ENCODE measurements at regions not wholly inside any gene's neighbourhood (a gene's known extent, or its start where the extent isn't known, plus 50 kb on each side); places are given as distances from the start of the nearest gene placed in this dataset.
"Not testable (repeated sequence)": the region's sequence is repeated elsewhere in the genome, so short reads cannot be mapped to it uniquely, and the experiment has no call there.

DNA sequence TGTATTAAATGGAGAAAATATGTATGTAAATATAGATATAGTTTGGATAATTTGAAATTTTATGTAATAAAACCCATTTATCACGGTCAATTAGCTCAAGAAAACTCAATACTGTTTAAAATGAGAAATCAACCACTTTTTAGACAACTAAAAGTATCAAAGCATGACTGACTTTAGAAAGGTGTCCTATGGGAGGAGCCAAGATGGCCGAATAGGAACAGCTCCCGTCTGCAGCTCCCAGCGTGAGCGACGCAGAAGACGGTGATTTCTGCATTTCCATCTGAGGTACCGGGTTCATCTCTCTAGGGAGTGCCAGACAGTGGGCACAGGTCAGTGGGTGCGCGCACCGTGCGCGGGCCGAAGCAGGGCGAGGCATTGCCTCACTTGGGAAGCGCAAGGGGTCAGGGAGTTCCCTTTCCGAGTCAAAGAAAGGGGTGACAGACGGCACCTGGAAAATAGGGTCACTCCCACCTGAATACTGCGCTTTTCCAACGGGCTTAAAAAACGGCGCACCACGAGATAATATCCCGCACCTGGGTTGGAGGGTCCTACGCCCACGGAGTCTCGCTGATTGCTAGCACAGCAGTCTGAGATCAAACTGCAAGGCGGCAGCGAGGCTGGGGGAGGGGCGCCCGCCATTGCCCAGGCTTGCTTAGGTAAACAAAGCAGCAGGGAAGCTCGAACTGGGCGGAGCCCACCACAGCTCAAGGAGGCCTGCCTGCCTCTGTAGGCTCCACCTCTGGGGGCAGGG, 182.8 kb upstream of the NECTIN3 start:
- not testable (repeated sequence) for DNase-seq (ENCODE audit: low read depth in 4 of 4, low spot score in 3 of 4)

DNA sequence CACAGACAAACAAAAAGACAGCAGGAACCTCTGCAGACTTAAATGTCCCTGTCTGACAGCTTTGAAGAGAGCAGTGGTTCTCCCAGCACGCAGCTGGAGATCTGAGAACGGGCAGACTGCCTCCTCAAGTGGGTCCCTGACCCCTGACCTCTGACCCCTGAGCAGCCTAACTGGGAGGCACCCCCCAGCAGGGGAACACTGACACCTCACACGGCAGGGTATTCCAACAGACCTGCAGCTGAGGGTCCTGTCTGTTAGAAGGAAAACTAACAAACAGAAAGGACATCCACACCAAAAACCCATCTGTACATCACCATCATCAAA, 182.3 kb upstream of the NECTIN3 start:
- not testable (repeated sequence) for DNase-seq (ENCODE audit: low read depth in 4 of 4, low spot score in 3 of 4)

DNA sequence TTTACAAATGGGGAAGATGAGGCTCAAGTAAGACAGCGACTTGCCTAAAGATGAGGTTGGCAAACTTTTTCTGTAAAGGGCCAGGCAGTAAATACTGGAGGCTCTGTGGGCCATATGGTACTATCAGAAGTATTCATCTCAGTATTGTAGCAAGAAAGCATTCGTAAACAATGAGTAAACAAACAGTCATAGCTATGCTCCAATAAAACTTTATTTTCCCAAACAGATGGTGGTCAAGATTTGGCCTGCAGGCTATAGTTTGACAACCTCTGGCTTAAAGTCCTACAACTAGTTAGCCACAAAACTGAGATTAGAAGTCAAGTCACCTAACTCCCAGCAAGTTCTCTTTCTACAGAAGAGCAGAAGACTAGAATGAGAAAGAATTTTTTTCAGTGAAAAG, 177.0 kb upstream of the NECTIN3 start:
- no peak for DNase-seq (ENCODE audit: low read depth in 4 of 4, low spot score in 3 of 4)

- DNase-seq (ENCODE audit: low read depth in 4 of 4, low spot score in 3 of 4), result no peak
Observed at GRCh38 chr3:110895054-110895453, 176.6 kb upstream of the NECTIN3 start.

DNA sequence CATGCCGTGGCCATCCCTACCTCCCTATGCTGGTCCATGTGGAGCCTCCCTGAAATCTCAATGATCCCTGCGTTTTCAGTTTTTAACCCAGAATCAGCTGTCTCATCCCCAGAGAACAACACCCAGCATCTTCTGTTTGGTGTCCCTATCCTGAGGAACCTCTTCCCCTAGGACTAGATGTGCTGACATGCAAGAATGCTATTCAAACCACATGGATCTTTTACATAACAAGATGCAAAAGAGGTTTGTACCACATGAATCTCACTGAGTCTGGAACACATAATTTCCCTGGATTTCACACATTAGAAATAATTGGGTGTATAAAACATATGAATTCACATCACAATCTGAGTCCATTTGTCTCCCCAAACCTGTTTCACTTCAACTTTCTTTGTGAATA, 174.6 kb upstream of the NECTIN3 start:
- no peak for DNase-seq (ENCODE audit: low read depth in 4 of 4, low spot score in 3 of 4)

DNA sequence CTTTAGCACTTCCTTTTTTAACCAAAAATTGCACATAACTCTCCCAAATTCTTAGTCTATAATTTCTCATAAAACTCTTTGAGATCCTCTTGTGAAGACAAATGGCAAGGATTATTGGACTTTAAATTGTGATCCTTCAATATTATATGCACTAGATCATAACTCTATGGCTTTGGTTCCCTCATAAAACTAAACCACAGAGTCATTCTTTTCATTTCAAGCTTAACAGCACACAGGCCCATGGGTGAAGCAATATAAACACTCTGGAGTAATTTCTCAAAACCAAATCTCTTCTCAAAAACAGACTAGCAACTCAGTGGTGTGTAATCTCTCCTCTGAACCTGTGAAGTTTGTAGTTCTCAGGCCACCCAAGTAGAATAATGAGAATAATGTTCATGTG, 171.0 kb upstream of the NECTIN3 start:
- DNase-seq (ENCODE audit: low read depth in 4 of 4, low spot score in 3 of 4), result no peak

DNA sequence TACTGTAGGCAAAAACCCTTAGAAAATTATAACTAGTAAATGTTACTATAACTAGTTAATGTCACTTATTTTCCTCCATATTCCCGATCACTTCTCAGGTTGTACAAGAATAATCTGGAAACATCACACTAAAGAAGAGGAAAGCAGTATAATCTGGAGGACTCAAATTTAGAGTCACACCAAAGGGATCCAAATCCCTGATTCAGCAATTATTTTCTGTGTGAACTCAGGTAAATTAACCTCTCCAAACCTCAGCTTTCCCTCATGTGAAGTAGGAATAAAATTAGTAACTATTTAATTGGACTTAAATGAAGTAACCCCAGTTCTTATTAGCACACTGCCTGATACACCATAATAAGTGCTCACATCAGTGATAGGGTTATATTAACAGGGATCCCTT, 170.1 kb upstream of the NECTIN3 start:
- DNase-seq (ENCODE audit: low read depth in 4 of 4, low spot score in 3 of 4), result no peak

DNA sequence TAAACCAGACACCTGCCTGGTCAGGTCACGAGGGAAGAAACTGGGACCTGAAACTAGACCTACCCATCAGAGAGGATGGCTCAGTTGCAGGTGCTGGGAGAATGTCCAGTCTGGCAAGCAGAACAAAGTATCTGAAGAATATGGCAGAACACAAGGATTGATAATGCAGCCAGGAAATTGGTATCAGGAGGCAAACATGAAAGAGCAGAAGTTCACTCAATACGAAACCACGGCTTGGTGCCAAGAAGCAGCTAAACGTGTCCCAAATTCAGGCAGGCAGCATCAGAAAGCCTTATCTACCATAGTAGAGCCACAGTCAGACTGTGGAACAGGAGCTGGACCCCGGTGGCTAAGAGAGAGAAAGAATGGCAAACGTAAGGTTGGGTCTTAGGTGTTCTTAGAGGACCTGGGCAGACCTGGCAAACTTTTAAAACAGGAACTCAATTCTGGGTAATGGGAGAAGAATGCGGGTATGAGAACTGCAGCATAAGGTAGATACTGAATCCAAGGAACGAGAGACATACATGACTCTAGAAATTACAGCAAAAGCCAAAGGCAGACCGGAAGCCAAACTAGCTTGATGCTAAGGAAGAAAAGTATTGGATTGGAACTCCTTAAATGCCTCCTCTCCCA, 169.0 kb upstream of the NECTIN3 start:
- DNase-seq (ENCODE audit: low read depth in 4 of 4, low spot score in 3 of 4), result no peak

GRCh38 chr3:110903771-110904519, 167.7 kb upstream of the NECTIN3 start:
- no peak for DNase-seq (ENCODE audit: low read depth in 4 of 4, low spot score in 3 of 4)

- no peak for DNase-seq (ENCODE audit: low read depth in 4 of 4, low spot score in 3 of 4)
Observed at GRCh38 chr3:110904520-110904890, 167.1 kb upstream of the NECTIN3 start.

- peak in 3 of 4 donors; percentile 13 to 25 (median 18) for DNase-seq (ENCODE audit: low read depth in 4 of 4, low spot score in 3 of 4)
Observed at GRCh38 chr3:110905121-110905520, 166.5 kb upstream of the NECTIN3 start.

DNA sequence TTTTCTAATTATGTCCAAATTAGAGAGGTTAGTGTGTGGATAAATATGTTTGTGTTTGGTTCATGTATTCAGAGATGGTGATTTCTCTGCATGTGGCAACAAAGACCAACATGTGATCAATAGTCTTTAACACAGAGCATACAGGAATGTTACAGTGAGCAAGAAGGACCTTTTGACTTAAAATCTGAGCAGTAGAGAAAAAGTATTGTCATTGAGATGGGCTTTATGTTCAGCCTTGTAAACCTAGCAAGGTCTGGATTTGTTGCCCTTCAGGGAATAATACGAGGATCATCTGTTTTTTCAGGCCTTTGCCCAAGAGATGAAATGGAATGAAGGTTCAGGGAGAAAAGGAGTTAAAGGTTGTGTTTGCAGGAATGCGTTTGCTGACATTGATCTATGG, 161.8 kb upstream of the NECTIN3 start:
- DNase-seq (ENCODE audit: low read depth in 4 of 4, low spot score in 3 of 4), result no peak

- DNase-seq (ENCODE audit: low read depth in 4 of 4, low spot score in 3 of 4), result no peak
Observed at GRCh38 chr3:110910346-110910955, 161.2 kb upstream of the NECTIN3 start.

GRCh38 chr3:110918963-110919362, 152.7 kb upstream of the NECTIN3 start:
- DNase-seq (ENCODE audit: low read depth in 4 of 4, low spot score in 3 of 4), result no peak

- no peak for DNase-seq (ENCODE audit: low read depth in 4 of 4, low spot score in 3 of 4)
Observed at GRCh38 chr3:110925798-110926197, 145.8 kb upstream of the NECTIN3 start.

GRCh38 chr3:110928016-110928662, 143.5 kb upstream of the NECTIN3 start:
- DNase-seq (ENCODE audit: low read depth in 4 of 4, low spot score in 3 of 4), result no peak

DNA sequence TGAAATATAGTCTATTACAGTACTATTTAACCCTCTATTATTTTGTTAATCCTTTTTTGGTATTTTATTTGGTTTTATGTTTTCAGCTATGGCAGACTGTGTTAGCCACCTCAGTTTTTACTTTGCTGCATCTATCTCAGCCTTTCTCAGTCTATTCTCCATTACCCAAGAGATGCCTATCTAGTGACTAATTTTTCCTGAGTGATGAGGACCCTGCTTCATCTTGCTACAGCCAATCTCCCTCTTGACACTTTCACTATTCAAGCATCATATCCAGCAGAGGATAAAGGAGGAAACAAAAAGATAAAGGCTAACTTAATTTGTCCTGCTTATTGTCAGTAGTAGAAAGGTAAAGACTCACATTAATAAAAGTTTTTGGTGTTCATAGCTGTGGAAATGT, 141.8 kb upstream of the NECTIN3 start:
- DNase-seq (ENCODE audit: low read depth in 4 of 4, low spot score in 3 of 4), result no peak

DNA sequence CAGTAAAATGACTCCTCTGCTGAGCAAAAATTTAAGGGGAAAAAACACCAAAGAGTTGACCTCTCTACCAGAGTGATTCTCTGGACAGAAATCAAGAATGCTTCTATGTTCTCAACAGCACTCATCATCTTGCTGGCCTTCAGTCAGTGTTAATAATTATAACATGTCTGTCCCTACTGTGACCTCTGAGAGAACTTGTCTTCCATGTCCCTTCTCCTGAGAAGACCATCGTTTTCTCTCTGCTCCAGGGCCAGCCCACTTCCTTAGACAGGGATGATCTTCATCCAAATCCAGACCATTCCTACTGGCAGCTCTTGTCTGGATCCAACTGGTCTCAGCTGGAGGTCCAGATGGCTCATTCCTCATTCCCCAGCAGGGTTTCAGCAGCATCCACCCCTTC, 139.0 kb upstream of the NECTIN3 start:
- DNase-seq (ENCODE audit: low read depth in 4 of 4, low spot score in 3 of 4), result no peak

- no peak for DNase-seq (ENCODE audit: low read depth in 4 of 4, low spot score in 3 of 4)
Observed at GRCh38 chr3:110933821-110934426, 137.7 kb upstream of the NECTIN3 start.

GRCh38 chr3:110938629-110939028, 133.0 kb upstream of the NECTIN3 start:
- DNase-seq (ENCODE audit: low read depth in 4 of 4, low spot score in 3 of 4), result no peak

GRCh38 chr3:110940055-110940454, 131.6 kb upstream of the NECTIN3 start:
- DNase-seq (ENCODE audit: low read depth in 4 of 4, low spot score in 3 of 4), result peak in 1 of 4 donors; percentile 2

All from right renal pelvis (tissue), 4 donors.